Fibroblast of lung (primary cell): ENCODE measurements at regions not wholly inside any gene's neighbourhood (a gene's known extent, or its start where the extent isn't known, plus 50 kb on each side); places are given as distances from the start of the nearest gene placed in this dataset.
"Not testable (repeated sequence)": the region's sequence is repeated elsewhere in the genome, so short reads cannot be mapped to it uniquely, and the experiment has no call there.

Experiments
- DNase-seq, 2 donors: peaks; one replicate each; pipeline versions ENCODE4 v3.0.0 to v3.0.0-alpha.2; 2010; ENCODE audit warnings: low read depth in 2 of 2
- H2AFZ ChIP-seq: 2 replicates; pipeline ENCODE4 v1.5.1; 2012; ENCODE audit warnings: low read length, control low read depth, inconsistent platforms
- H3K27ac ChIP-seq: 2 replicates; pipeline ENCODE4 v1.5.1; 2011; ENCODE audit warnings: low read length, control low read depth; ENCODE audit not compliant: insufficient read depth
- H3K27me3 ChIP-seq: 2 replicates; pipeline ENCODE4 v1.5.1; 2011; ENCODE audit warnings: mild to moderate bottlenecking, low read length; ENCODE audit not compliant: control insufficient read depth, insufficient read depth
- H3K36me3 ChIP-seq: 2 replicates; pipeline ENCODE4 v1.5.1; 2011; ENCODE audit warnings: low read length; ENCODE audit not compliant: control insufficient read depth, insufficient read depth
- H3K4me1 ChIP-seq: 2 replicates; pipeline ENCODE4 v1.5.1; 2011; ENCODE audit warnings: low read length; ENCODE audit not compliant: control insufficient read depth, insufficient read depth; ENCODE audit errors: extremely low read depth
- H3K4me2 ChIP-seq: 2 replicates; pipeline ENCODE4 v1.5.1; 2011; ENCODE audit warnings: low read length, control low read depth; ENCODE audit not compliant: insufficient read depth; ENCODE audit errors: extremely low read depth
- H3K4me3 ChIP-seq, 4 experiments: fragments of 200-600 bp in 1 of 4; sonication (generic) in 1 of 4; replicated peaks in 1 of 4; 2 replicates each; pipeline ENCODE4 v1.5.1; 2011 to 2016; ENCODE audit warnings: low read length in 4 of 4, low read depth in 3 of 4, mild to moderate bottlenecking in 3 of 4, control low read depth in 2 of 4, inconsistent platforms in 1 of 4, mixed read lengths in 1 of 4; ENCODE audit not compliant: insufficient read depth in 1 of 4; ENCODE audit errors: control extremely low read depth in 1 of 4
- H3K79me2 ChIP-seq: 2 replicates; pipeline ENCODE4 v1.5.1; 2012; ENCODE audit warnings: mild to moderate bottlenecking, low read length, inconsistent platforms; ENCODE audit not compliant: control insufficient read depth, insufficient read depth
- H3K9ac ChIP-seq: 2 replicates; pipeline ENCODE4 v1.5.1; 2011; ENCODE audit warnings: mild to moderate bottlenecking, low read length, control low read depth; ENCODE audit not compliant: insufficient read depth
- H3K9me3 ChIP-seq: 2 replicates; pipeline ENCODE4 v1.5.1; 2012; ENCODE audit warnings: low read depth, low read length; ENCODE audit not compliant: control insufficient read depth, insufficient read depth
- H4K20me1 ChIP-seq: 2 replicates; pipeline ENCODE4 v1.5.1; 2011; ENCODE audit warnings: low read length; ENCODE audit not compliant: control insufficient read depth, insufficient read depth; ENCODE audit errors: extremely low read depth
- EZH2 ChIP-seq: IDR thresholded peaks from 2 replicates; pipeline ENCODE4 v1.5.1; 2012; ENCODE audit warnings: low read length, control low read depth, mild to moderate bottlenecking; ENCODE audit errors: missing control alignments
- TF ChIP-seq, protein P1 (sequence below), 2 donors: IDR thresholded peaks in 1 of 2; conservative IDR thresholded peaks in 1 of 2; 1 replicate in 1 of 2; 2 replicates in 1 of 2; pipeline ENCODE4 v1.5.1; 2011 to 2012; ENCODE audit warnings: low read length in 2 of 2, control low read depth in 1 of 2, inconsistent platforms in 1 of 2, low read depth in 1 of 2, mild to moderate bottlenecking in 1 of 2

DNA sequence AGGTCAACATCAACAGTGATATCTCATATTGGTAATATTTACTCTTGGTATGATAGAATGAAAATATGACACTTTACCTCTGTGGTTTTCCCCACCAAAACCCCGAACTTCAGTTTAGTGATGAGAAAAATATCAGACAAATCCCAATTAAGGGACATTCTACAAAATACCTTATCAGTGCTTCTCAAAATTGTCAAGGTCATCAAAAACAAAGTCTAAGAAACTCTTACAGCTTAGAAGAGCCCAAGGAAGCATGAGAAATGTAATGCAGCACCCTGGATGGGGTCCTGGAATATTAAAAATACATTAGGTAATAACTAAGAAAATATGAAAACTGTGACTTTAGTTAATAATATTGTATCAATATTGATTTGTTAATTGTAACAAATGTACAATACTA is 148.3 kb upstream of the TFAP2D start:
- no peaks in the 10 kb centered on the region for H3K4me1 ChIP-seq
- no peaks in the 10 kb centered on the region for H3K9me3 ChIP-seq
- H3K4me2 ChIP-seq, result no peak overlapping the region
- no peaks in the 10 kb centered on the region for H3K27me3 ChIP-seq
- no peak overlapping the region for H2AFZ ChIP-seq
- no peaks in the 10 kb centered on the region for H3K36me3 ChIP-seq
- no peak overlapping the region for H3K4me3 ChIP-seq
- TF ChIP-seq, protein P1, sequence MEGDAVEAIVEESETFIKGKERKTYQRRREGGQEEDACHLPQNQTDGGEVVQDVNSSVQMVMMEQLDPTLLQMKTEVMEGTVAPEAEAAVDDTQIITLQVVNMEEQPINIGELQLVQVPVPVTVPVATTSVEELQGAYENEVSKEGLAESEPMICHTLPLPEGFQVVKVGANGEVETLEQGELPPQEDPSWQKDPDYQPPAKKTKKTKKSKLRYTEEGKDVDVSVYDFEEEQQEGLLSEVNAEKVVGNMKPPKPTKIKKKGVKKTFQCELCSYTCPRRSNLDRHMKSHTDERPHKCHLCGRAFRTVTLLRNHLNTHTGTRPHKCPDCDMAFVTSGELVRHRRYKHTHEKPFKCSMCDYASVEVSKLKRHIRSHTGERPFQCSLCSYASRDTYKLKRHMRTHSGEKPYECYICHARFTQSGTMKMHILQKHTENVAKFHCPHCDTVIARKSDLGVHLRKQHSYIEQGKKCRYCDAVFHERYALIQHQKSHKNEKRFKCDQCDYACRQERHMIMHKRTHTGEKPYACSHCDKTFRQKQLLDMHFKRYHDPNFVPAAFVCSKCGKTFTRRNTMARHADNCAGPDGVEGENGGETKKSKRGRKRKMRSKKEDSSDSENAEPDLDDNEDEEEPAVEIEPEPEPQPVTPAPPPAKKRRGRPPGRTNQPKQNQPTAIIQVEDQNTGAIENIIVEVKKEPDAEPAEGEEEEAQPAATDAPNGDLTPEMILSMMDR (conservative IDR thresholded peaks at IDR 0.05 in 1 of 2, IDR thresholded peaks at IDR 0.05 in 1 of 2; ENCODE audit: low read depth in 1 of 2, low read length in 2 of 2), result no peak
- no peak for TF ChIP-seq EZH2
- H3K79me2 ChIP-seq, result no peaks in the 10 kb centered on the region
- no peak overlapping the region for H3K9ac ChIP-seq
- H3K27ac ChIP-seq, result no peak overlapping the region
- no peaks in the 10 kb centered on the region for H4K20me1 ChIP-seq
- DNase-seq, result no peak

DNA sequence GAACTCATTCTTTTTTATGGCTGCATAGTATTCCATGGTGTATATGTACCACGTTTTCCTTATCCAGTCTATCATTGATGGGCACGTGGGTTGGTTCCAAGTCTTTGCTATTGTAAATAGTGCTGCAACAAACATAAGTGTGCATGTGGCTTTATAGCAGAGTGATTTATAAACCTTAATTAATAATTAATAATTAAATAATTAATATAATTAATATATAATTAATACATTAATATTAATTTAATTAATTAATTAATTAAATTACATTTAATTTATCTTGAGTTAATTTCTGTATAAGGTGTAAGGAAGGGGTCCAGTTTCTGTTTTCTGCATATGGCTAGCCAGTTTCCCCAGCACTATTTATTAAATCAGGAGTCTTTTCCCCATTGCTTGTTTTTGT is 142.1 kb upstream of the TFAP2D start:
- not testable (repeated sequence) for H3K27ac ChIP-seq, H3K27me3 ChIP-seq, H3K9ac ChIP-seq, H3K4me3 ChIP-seq, H3K36me3 ChIP-seq, DNase-seq, H3K9me3 ChIP-seq, H3K4me1 ChIP-seq, H2AFZ ChIP-seq, H3K4me2 ChIP-seq, H3K79me2 ChIP-seq, H4K20me1 ChIP-seq

DNA sequence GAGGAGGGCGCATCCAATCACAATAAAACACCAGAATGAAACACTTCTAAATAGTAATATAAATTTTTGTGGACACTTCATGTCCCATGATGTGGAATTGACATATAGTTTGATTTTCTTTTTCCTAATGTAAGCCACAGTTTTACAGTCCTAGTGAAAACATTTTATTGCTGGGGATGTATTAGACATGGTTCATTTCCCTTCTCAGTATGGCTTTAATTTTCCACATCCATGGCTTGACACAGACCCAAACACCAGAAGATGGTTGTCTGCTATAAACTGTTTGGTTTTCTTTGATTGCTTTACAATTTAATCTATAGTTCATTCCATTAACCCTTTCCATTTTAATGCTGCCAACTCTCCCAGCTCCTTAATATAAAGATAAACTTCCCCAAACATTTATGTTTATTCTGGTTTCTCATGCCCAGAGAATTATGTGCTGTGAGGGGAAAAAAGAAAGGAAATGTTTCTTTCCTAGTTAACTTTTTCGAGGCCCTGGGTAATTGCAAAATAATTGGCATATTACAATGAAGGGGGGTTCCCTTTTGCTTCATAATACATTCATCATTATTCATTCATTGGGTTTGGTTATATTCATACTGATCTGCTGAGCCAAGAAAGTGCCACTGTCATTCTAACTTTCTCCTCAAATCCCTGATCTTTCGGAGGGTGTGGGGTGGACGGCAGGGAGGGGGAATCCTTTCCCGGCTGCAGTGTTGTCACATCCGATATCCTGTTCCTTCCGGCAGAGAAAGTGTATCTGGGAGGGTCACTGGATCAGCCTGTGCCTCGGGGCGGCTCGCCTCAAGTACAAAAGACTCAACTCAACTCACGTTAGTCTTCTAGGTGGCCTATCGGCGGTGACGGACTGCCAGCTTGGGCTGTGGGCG is 127.6 kb upstream of the TFAP2D start:
- H3K27me3 ChIP-seq, result no peaks in the 10 kb centered on the region
- H3K9ac ChIP-seq, result no peak overlapping the region
- no peaks in the 10 kb centered on the region for H3K36me3 ChIP-seq
- H3K4me3 ChIP-seq, result peak overlapping the region in 1 of 4 experiments; percentile 10
- no peaks in the 10 kb centered on the region for H4K20me1 ChIP-seq
- no peak overlapping the region for H2AFZ ChIP-seq
- H3K79me2 ChIP-seq, result no peaks in the 10 kb centered on the region
- DNase-seq, result no peak
- H3K4me1 ChIP-seq, result no peaks in the 10 kb centered on the region
- H3K27ac ChIP-seq, result no peak overlapping the region
- no peak overlapping the region for H3K4me2 ChIP-seq
- H3K9me3 ChIP-seq, result no peaks in the 10 kb centered on the region
- TF ChIP-seq, protein P1 (conservative IDR thresholded peaks at IDR 0.05 in 1 of 2, IDR thresholded peaks at IDR 0.05 in 1 of 2; ENCODE audit: low read depth in 1 of 2, low read length in 2 of 2), result no peak
- no peak for TF ChIP-seq EZH2
